EL (cell line): ENCODE measurements at regions not wholly inside any gene's neighbourhood (a gene's known extent, or its start where the extent isn't known, plus 50 kb on each side); places are given as distances from the start of the nearest gene placed in this dataset.
"Not testable (repeated sequence)": the region's sequence is repeated elsewhere in the genome, so short reads cannot be mapped to it uniquely, and the experiment has no call there.

ENCODE experiments used
- DNase-seq: peaks from one replicate; pipeline ENCODE4 v3.0.0-alpha.2; 2016

DNA sequence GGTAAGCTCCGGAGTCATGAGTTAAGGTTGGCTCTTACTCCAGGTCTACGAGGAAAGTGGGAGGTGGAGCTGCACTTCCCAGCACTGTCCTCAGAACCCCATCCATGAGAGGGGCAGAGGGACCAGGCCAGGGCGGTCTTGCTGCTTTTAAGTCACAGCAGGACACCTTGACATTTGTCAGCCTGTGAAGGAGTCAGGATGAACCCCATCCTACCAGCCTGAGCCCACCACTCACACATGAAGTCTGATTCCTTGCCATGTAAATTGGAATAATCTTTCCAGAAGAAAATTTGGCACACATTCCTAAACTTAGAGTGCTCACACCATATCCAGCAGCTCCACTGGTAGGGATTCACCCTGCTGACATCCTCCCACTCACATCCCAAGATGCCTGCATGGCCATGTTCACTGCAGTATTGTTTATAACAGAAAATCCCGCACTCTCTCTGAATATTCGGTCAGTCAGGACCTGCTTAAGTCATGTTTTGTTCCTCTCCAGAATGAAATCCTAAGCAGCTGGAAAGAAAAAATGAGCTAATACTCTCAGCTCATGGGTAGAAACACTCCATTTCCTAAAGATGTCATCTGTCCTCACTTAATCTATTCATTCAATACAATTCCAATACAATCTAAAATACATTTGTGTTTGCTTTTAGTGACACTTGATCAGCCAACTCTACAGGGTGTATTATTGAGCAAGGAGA lies 79.3 kb upstream of the COL5A1 start:
- DNase-seq: no peak

GRCh38 chr9:134563397-134563796 lies 78.2 kb upstream of the COL5A1 start:
- DNase-seq: no peak

DNA sequence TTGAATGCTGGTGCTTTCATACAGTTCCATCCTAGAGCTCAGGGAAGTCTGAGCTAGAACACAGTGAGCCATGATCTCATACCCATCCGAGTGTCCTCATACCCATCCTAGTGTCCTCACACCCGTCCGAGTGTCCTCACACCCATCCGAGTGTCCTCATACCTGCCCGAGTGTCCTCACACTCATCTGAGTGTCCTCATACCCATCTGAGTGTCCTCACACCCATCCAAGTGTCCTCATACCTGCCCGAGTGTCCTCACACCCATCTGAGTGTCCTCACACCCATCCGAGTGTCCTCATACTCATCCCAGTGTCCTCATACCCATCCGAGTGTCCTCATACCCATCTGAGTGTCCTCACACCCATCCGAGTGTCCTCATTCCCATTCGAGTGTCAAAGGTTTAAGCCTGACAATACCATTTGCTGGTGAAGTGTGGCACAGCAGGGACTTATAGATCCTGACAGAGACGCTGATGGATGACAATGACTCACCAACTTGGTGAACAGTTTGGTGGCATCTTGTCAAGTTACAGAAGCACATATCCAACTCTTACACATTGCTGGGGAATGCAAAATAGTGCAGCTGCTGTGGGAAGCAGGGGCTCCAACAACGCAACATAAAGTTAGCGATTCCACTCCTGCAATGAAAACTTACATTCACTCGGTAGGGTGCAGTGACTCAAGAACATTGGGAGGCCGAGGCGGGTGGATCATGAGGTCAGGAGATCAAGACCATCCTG lies 77.0 kb upstream of the COL5A1 start:
- DNase-seq: peak; percentile 84

DNA sequence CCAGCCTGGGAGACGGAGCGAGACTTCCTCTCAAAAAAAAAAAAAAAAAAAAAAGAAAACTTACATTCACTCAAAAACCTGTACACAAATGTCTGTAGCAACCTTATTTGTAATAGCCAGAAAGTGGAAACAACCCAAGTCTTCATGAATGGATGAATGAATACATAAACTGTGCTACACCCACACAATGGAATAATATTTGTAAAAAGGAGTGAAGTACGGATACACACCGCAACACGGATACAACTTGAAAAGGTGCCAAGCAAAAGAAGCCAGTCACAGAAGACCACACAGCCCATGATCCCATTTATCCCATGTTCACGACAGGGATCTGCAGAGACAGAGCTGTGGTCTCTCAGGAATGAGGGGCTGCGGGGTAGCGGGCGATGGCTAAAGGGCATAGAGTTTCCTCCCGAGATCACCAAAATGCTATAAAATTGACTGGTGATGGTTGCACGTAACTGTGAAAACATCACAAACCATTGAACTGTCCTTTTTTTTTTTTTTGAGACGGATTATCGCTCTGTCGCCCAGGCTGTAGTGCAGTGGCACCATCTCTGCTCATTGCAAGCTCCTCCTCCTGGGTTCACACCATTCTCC lies 76.2 kb upstream of the COL5A1 start:
- no peak for DNase-seq

GRCh38 chr9:134566196-134566847 lies 75.3 kb upstream of the COL5A1 start:
- DNase-seq: no peak

DNA sequence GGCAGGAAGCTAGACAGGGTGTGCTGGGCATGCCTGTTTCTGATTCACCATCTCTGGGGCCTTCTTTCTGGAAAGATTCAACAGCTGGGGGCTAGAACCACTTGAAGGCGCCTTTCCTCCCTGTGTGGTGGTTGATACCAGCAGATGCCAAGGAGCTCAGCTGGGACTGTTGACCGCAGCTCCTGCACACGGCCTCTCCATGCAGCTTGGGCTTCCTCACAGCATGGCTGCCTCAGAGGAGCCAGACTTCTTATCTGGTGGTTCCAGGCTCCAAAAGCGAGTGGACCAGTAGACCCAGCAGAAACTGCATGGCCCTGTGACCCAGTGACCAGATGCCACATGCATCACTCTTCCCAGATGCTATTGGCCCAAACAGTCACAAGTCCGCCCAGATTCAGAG lies 74.7 kb upstream of the COL5A1 start:
- no peak for DNase-seq

DNA sequence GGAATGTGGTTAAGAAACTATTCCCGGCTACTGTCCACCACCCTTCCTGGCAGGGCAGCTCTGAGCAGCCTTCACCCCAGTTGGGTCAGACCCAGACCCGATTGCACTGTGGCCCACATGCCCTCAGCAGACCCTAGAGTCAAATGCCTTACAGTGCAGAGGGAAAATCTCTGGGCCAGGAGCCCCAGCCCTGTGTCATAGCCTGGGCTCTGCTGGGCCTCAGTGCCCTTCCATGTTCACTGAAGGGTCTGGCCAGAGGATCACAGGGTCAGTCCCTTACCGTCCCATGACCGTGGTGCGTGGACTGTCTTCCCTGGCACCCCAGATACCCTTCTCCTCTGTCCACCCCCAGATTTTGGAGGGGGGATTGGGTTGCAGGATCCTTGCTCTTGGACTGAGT lies 73.5 kb upstream of the COL5A1 start:
- no peak for DNase-seq

GRCh38 chr9:134568811-134569210 lies 72.8 kb upstream of the COL5A1 start:
- no peak for DNase-seq

DNA sequence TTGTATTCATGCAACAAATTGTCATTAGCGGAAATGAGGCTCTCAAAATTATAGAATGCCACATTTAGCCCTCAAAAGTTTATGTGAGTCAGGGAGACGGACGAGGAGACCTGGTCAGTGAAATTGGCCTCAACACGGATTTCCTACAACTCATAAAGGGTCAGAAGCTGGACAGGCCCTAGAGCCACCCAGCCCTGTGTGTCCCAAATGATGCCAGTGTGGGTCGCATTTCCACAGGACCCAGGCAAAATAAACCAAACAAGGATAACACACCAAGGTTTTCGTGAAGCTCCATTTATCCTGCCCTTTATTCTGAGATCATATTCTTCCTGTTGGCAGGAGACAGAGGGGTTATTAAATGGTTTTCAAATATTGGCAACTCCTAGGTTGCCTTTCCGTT lies 72.0 kb upstream of the COL5A1 start:
- DNase-seq: no peak

DNA sequence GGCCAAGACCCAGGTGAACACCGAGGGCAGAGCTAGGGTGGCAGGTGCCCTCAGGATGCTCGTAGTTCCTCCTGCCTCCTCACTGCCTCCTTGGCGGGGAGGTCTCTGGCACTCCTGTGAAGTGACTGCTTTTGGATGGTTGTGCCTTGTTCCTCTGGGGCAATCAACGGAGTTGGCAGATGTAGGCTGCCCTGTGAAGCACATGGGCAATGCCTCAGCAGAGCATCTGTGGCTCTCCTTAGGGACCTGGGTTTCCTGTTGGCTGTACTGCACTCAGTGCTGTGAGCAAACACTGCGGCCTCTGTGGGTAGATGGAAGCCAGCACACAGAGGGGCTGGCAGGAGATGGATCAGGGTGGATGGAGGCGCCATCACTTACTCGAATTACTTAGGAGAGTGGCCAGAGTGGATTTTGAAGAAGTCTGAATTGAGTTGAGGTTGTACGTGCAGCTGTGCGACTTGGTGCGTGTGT lies 71.4 kb upstream of the COL5A1 start:
- no peak for DNase-seq

DNA sequence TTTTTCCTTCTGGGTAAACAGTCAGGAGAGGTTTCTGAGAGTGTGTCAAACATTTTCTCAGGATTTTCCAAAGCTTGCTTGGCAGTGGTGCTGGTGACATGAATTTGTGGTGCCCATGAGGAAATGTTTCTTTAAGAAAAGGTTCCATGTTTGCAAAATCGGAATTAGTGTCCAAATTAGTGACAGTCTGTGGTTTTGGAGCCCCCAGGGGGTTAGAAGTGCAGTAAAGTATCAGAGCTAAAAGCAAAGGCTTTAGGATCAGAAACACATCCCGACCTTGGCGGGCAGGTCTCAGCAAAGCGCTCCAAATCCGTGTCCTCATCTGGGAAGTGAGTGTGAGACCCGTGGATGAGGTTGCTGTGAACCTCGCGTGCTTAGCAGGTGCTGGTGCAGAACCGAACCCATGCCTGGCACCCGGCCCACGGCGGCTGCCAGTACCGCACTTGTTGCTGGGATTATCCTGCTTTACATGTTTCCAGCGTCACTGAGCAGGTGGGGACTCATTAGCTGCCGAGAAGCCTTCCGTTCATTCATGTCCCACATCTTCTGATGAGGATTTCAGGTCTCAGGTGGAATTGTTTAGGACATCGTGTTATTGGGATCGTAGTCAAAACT lies 70.8 kb upstream of the COL5A1 start:
- no peak for DNase-seq

DNA sequence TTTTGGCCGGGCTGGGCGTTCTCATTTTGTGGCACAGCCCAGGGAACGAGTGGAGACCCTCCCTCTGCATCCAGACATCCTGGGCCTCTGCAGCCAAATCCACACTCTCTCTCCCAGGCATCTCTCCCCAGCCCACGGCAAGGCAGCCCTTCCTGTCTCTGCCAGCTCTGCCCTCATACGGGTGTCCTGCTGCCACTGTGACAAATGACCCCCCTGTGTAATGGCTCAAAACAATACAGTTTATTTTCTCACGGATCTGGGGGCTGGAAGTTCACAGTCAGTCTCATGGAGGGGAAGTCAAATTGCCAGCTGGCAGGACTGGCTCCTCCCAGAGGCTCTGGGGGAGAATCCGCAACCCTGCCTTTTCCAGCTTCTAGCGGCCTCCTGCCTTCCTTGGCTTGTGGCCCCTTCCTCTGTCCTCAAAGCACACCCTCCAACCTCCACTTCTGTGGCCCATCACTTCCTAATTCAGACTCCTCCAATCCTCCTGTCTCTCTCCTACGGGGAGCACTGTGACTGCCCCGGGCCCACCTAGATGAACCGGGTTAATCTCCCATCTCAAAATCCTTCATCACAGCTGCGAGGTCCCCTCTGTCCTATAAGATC lies 70.2 kb upstream of the COL5A1 start:
- DNase-seq: no peak

GRCh38 chr9:134571946-134572917 lies 69.4 kb upstream of the COL5A1 start:
- DNase-seq: peak; percentile 18

- DNase-seq: not testable (repeated sequence)
These were observed 66.9 kb upstream of the COL5A1 start for GRCh38 chr9:134574686-134575085.

- no peak for DNase-seq
These were observed 66.3 kb upstream of the COL5A1 start for GRCh38 chr9:134575103-134575900.

DNA sequence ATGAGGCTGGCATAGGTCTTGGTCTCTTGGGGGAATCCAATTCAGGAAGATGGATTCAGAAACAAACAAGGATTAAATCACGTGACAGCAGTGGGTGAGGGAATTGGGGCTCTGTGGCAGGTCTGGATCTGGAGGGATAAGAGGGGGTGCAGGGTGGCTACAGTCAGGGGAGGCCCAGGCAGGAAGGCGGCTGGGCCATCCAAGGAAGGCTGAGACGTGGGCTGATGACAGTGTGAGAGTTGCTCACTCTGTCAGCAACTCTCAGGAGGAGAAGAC lies 65.8 kb upstream of the COL5A1 start:
- DNase-seq: no peak

- no peak for DNase-seq
These were observed 56.5 kb upstream of the COL5A1 start for GRCh38 chr9:134585021-134585561.

DNA sequence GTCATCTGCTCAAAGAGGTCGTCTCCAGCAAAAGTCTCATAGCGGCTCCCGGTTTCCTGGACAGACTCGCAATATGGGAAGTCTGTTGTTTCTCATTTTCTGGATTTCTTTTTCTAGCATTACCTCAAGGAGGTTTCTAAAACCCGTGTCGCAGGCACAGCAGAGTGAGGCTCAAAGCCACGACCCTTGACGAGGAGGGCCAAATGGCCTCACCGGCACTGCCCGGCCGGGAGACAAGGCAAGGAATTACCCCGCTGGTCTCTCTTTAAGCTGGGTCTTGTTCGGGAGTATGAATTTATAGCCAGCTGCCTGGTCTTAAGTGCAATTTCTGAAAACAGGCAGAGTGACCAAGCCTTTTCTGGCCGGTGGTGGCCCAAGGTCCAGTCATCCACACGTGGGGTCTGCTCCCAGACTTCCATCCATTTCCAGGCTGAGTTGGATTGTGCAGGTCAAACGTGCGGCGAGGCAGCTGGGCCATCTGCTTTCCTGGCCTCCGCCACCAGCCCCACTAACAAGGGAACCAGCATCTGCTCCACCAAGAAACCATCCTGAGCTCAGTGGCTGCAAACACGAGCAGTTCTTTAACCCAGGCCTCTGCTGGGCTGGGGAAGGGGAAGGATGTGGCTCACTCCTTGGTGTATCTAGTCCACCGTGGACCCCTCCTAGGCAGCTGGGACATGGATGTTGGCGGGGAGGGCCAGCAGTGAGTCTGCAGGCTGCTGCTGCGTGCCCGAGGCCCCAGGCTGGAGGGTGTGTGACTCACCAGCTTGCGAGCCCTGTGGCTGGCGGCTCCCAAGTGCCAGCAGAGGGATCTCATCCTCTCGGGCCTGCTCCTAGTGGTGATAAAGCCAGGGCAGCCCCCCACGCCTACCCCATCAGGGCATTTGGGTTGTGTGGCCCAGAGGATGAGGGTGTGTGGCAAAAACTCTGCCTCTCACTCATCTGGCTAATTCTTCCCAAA lies 55.6 kb upstream of the COL5A1 start:
- peak; percentile 86 for DNase-seq

DNA sequence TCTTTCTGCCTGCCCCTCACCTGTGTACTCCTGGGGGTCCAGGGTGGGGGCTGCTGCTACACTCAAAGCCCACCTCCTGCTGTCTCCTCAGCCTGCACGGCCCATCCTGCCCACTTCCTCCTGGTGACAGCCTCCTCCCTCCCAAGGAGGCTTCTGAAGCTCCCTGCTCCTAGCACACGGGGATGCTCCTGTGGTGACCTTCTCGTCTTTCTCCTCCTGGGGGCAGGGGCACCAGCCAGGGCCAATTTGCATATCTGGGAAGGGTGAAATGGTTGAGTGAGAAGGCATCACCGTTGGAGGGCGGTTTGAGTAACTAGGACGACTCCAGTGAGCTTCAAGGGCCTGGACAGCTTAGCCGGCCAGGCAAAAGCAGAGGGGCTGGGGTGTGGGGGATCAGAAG lies 51.9 kb upstream of the COL5A1 start:
- DNase-seq: no peak
